Liver (tissue), 8 donors: ENCODE measurements at regions not wholly inside any gene's neighbourhood (a gene's known extent, or its start where the extent isn't known, plus 50 kb on each side); places are given as distances from the start of the nearest gene placed in this dataset.

Experiments used
- DNase-seq: peaks from one replicate; pipeline ENCODE4 v3.0.0-alpha.2; 2017; ENCODE audit warnings: low spot score
- H3K27ac ChIP-seq, 2 donors: one replicate each; pipeline ENCODE4 v1.7.0; 2013; ENCODE audit warnings: inconsistent platforms in 2 of 2, low read length in 2 of 2, control low read depth in 1 of 2, low read depth in 1 of 2, mild to moderate bottlenecking in 1 of 2
- H3K27me3 ChIP-seq, 4 donors: one replicate each; pipeline versions ENCODE4 v1.6.1 to v1.7.0; 2013; ENCODE audit warnings: low read length in 3 of 4, inconsistent platforms in 1 of 4, mild to moderate bottlenecking in 1 of 4, moderate library complexity in 1 of 4; ENCODE audit not compliant: control insufficient read depth in 4 of 4, insufficient read depth in 4 of 4
- H3K36me3 ChIP-seq, 4 donors: one replicate each; pipeline versions ENCODE4 v1.6.1 to v1.7.0; 2013; ENCODE audit warnings: low read length in 3 of 4, mild to moderate bottlenecking in 3 of 4, low read depth in 1 of 4, moderate library complexity in 1 of 4; ENCODE audit not compliant: control insufficient read depth in 4 of 4, insufficient read depth in 3 of 4
- H3K4me1 ChIP-seq, 4 donors: one replicate each; pipeline versions ENCODE4 v1.6.1 to v1.7.0; 2013; ENCODE audit warnings: low read length in 3 of 4, mild to moderate bottlenecking in 3 of 4, moderate library complexity in 1 of 4; ENCODE audit not compliant: control insufficient read depth in 4 of 4, insufficient read depth in 4 of 4
- H3K4me3 ChIP-seq, 3 donors: one replicate each; pipeline versions ENCODE4 v1.6.1 to v1.7.0; 2013; ENCODE audit warnings: low read length in 3 of 3, control low read depth in 1 of 3, low read depth in 1 of 3, mild to moderate bottlenecking in 1 of 3
- H3K9ac ChIP-seq, 2 donors: one replicate each; pipeline ENCODE4 v1.7.0; 2013; ENCODE audit warnings: low read length in 2 of 2, mild to moderate bottlenecking in 2 of 2, moderate library complexity in 2 of 2, control low read depth in 1 of 2, low read depth in 1 of 2
- H3K9me3 ChIP-seq, 4 donors: one replicate each; pipeline versions ENCODE4 v1.6.1 to v1.7.0; 2013; ENCODE audit warnings: low read length in 3 of 4; ENCODE audit not compliant: control insufficient read depth in 4 of 4
- EGR1 ChIP-seq, 2 donors: IDR thresholded peaks; 2 replicates each; pipeline ENCODE4 v1.6.1; 2016 to 2018; ENCODE audit warnings: antibody characterized with exemption in 2 of 2, low read depth in 2 of 2
- FOXA1 ChIP-seq: IDR thresholded peaks from 2 replicates; pipeline ENCODE4 v1.6.1; 2016; ENCODE audit warnings: antibody characterized with exemption
- FOXA2 ChIP-seq: IDR thresholded peaks from 2 replicates; pipeline ENCODE4 v1.6.1; 2016; ENCODE audit warnings: antibody characterized with exemption
- GABPA ChIP-seq, 2 donors: IDR thresholded peaks in 1 of 2; conservative IDR thresholded peaks in 1 of 2; 2 replicates each; pipeline ENCODE4 v1.6.1; 2016; ENCODE audit warnings: antibody characterized with exemption in 2 of 2, mild to moderate bottlenecking in 1 of 2, moderate library complexity in 1 of 2
- HNF4A ChIP-seq, 2 donors: conservative IDR thresholded peaks; 2 replicates each; pipeline ENCODE4 v1.6.1; 2016; ENCODE audit warnings: antibody characterized with exemption in 2 of 2, mild to moderate bottlenecking in 2 of 2
- HNF4G ChIP-seq: IDR thresholded peaks from 2 replicates; pipeline ENCODE4 v1.6.1; 2016; ENCODE audit warnings: antibody characterized with exemption
- JUND ChIP-seq, 2 donors: IDR thresholded peaks; 2 replicates each; pipeline ENCODE4 v1.6.1; 2016; ENCODE audit warnings: antibody characterized with exemption in 2 of 2
- NR2F2 ChIP-seq: IDR thresholded peaks from 2 replicates; pipeline ENCODE4 v1.6.1; 2016; ENCODE audit warnings: antibody characterized with exemption
- RAD21 ChIP-seq, 2 donors: IDR thresholded peaks; 2 replicates each; pipeline ENCODE4 v1.6.1; 2016; ENCODE audit warnings: antibody characterized with exemption in 2 of 2, mild to moderate bottlenecking in 2 of 2
- RXRA ChIP-seq, 2 donors: IDR thresholded peaks; 2 replicates each; pipeline ENCODE4 v1.6.1; 2017 to 2018; ENCODE audit warnings: antibody characterized with exemption in 2 of 2, mild to moderate bottlenecking in 1 of 2
- TAF1 ChIP-seq: conservative IDR thresholded peaks from 2 replicates; pipeline ENCODE4 v1.6.1; 2016; ENCODE audit warnings: antibody characterized with exemption, mild to moderate bottlenecking
- YY1 ChIP-seq: IDR thresholded peaks from 2 replicates; pipeline ENCODE4 v1.6.1; 2016; ENCODE audit warnings: antibody characterized with exemption, mild to moderate bottlenecking
- WGBS: extraction: QIAGEN DNeasy Blood & Tissue Kit; methylation state at CpG from one replicate; pipeline ENCODE4 v1.1.7; 2013; 5-methylcytosine and 5-hydroxymethylcytosine counted together
- TF ChIP-seq, protein P1 (sequence below): IDR thresholded peaks from 2 replicates; pipeline ENCODE4 v1.6.1; 2016; ENCODE audit warnings: antibody characterized with exemption
- TF ChIP-seq, protein P2 (sequence below): IDR thresholded peaks from 2 replicates; pipeline ENCODE4 v1.6.1; 2016; ENCODE audit warnings: antibody characterized with exemption, mild to moderate bottlenecking
- TF ChIP-seq, protein P3 (sequence below): IDR thresholded peaks from 2 replicates; pipeline ENCODE4 v1.6.1; 2016; ENCODE audit warnings: antibody characterized with exemption
- TF ChIP-seq, protein P4 (sequence below): fragments of 150-350 bp; IDR thresholded peaks from 2 replicates; pipeline ENCODE4 v1.5.1; 2017; ENCODE audit warnings: improper control_type of control experiment, low read depth, low read length; ENCODE audit not compliant: missing input control
- TF ChIP-seq, protein P5 (sequence below): IDR thresholded peaks from 2 replicates; pipeline ENCODE4 v1.6.1; 2016; ENCODE audit warnings: antibody characterized with exemption
- donor health status: healthy.
- donor health status: healthy.
- donor health status: healthy.
- donor health status: healthy.
- donor health status: healthy.

DNA sequence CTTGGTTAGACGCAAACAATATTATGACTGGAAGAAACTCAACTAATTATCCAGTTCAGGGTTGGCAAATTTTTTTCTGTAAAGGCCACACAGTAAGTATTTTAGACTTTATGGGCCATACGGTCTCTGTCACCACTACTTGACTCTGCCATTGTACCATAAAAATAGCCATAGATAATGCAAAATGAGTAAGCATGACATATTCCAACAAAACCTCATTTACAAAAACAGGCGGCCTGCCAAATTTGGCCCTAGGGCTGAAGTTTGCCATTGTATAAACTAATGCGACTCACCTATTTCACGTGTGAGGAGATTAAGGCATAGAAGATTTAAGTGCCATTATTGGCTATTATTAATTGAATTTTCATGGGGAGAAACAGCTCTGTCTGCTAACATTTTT lies 116.8 kb upstream of the CNTN6 start:
- H3K9me3 ChIP-seq = peaks cover 0 to 9% (median 4%) of the 10 kb centered on the region in 4 donors
- DNase-seq = no peak
- H3K9ac ChIP-seq = no peak overlapping the region
- H3K27me3 ChIP-seq = no peaks in the 10 kb centered on the region
- TF ChIP-seq, protein P1, sequence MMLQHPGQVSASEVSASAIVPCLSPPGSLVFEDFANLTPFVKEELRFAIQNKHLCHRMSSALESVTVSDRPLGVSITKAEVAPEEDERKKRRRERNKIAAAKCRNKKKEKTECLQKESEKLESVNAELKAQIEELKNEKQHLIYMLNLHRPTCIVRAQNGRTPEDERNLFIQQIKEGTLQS = no peak
- TF ChIP-seq FOXA1 = no peak
- no peak for TF ChIP-seq HNF4A (conservative IDR thresholded peaks at IDR 0.05)
- TF ChIP-seq HNF4G = no peak
- TF ChIP-seq RXRA (IDR thresholded peaks at IDR 0.05) = no peak
- no peak for TF ChIP-seq GABPA (IDR thresholded peaks at IDR 0.05 in 1 of 2, conservative IDR thresholded peaks at IDR 0.05 in 1 of 2)
- no peak for TF ChIP-seq NR2F2
- TF ChIP-seq FOXA2 = no peak
- TF ChIP-seq, protein P2, sequence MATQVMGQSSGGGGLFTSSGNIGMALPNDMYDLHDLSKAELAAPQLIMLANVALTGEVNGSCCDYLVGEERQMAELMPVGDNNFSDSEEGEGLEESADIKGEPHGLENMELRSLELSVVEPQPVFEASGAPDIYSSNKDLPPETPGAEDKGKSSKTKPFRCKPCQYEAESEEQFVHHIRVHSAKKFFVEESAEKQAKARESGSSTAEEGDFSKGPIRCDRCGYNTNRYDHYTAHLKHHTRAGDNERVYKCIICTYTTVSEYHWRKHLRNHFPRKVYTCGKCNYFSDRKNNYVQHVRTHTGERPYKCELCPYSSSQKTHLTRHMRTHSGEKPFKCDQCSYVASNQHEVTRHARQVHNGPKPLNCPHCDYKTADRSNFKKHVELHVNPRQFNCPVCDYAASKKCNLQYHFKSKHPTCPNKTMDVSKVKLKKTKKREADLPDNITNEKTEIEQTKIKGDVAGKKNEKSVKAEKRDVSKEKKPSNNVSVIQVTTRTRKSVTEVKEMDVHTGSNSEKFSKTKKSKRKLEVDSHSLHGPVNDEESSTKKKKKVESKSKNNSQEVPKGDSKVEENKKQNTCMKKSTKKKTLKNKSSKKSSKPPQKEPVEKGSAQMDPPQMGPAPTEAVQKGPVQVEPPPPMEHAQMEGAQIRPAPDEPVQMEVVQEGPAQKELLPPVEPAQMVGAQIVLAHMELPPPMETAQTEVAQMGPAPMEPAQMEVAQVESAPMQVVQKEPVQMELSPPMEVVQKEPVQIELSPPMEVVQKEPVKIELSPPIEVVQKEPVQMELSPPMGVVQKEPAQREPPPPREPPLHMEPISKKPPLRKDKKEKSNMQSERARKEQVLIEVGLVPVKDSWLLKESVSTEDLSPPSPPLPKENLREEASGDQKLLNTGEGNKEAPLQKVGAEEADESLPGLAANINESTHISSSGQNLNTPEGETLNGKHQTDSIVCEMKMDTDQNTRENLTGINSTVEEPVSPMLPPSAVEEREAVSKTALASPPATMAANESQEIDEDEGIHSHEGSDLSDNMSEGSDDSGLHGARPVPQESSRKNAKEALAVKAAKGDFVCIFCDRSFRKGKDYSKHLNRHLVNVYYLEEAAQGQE = no peak
- TF ChIP-seq EGR1 (IDR thresholded peaks at IDR 0.05; ENCODE audit: low read depth in 2 of 2) = no peak
- TF ChIP-seq, protein P3, sequence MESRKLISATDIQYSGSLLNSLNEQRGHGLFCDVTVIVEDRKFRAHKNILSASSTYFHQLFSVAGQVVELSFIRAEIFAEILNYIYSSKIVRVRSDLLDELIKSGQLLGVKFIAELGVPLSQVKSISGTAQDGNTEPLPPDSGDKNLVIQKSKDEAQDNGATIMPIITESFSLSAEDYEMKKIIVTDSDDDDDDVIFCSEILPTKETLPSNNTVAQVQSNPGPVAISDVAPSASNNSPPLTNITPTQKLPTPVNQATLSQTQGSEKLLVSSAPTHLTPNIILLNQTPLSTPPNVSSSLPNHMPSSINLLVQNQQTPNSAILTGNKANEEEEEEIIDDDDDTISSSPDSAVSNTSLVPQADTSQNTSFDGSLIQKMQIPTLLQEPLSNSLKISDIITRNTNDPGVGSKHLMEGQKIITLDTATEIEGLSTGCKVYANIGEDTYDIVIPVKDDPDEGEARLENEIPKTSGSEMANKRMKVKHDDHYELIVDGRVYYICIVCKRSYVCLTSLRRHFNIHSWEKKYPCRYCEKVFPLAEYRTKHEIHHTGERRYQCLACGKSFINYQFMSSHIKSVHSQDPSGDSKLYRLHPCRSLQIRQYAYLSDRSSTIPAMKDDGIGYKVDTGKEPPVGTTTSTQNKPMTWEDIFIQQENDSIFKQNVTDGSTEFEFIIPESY = no peak
- no peak for TF ChIP-seq YY1
- TF ChIP-seq, protein P4, sequence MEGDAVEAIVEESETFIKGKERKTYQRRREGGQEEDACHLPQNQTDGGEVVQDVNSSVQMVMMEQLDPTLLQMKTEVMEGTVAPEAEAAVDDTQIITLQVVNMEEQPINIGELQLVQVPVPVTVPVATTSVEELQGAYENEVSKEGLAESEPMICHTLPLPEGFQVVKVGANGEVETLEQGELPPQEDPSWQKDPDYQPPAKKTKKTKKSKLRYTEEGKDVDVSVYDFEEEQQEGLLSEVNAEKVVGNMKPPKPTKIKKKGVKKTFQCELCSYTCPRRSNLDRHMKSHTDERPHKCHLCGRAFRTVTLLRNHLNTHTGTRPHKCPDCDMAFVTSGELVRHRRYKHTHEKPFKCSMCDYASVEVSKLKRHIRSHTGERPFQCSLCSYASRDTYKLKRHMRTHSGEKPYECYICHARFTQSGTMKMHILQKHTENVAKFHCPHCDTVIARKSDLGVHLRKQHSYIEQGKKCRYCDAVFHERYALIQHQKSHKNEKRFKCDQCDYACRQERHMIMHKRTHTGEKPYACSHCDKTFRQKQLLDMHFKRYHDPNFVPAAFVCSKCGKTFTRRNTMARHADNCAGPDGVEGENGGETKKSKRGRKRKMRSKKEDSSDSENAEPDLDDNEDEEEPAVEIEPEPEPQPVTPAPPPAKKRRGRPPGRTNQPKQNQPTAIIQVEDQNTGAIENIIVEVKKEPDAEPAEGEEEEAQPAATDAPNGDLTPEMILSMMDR = no peak
- no peak for TF ChIP-seq TAF1
- no peak for TF ChIP-seq JUND (IDR thresholded peaks at IDR 0.05)
- no peaks in the 10 kb centered on the region for H3K36me3 ChIP-seq
- WGBS = 79% methylated on average over 5 of the region's 5 CpGs
- H3K27ac ChIP-seq = no peak overlapping the region
- no peak overlapping the region for H3K4me3 ChIP-seq
- H3K4me1 ChIP-seq = no peaks in the 10 kb centered on the region

DNA sequence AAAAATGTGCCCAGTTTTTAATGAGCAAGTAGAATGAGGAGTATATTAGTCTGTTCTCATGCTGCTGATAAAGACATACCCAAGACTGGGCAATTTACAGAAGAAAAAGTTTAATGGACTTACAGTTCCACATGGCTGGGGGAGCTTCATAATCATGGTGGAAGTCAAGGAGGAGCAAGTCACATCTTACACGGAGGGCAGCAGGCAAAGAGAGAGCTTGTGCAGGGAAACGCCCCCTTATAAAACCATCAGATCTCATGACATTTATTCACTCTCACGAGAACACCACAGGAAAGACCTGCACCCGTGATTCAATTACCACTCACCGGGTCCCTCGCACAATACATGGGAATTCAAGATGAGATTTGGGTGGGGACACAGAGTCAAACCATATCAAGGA lies 111.7 kb upstream of the CNTN6 start:
- 79% methylated on average over 6 of the region's 6 CpGs for WGBS
- TF ChIP-seq FOXA2 (no peak), RXRA (IDR thresholded peaks at IDR 0.05) (no peak), NR2F2 (no peak), TAF1 (no peak), RAD21 (IDR thresholded peaks at IDR 0.05) (no peak), FOXA1 (no peak), HNF4A (conservative IDR thresholded peaks at IDR 0.05) (no peak), JUND (IDR thresholded peaks at IDR 0.05) (no peak), EGR1 (IDR thresholded peaks at IDR 0.05; ENCODE audit: low read depth in 2 of 2) (no peak), HNF4G (no peak), GABPA (IDR thresholded peaks at IDR 0.05 in 1 of 2, conservative IDR thresholded peaks at IDR 0.05 in 1 of 2) (no peak)
- TF ChIP-seq, protein P5, sequence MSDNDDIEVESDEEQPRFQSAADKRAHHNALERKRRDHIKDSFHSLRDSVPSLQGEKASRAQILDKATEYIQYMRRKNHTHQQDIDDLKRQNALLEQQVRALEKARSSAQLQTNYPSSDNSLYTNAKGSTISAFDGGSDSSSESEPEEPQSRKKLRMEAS = no peak
- TF ChIP-seq, protein P4 = no peak
- TF ChIP-seq, protein P2 = no peak

More for the DNA sequence above, 111.7 kb upstream of the CNTN6 start:
- no peak overlapping the region for H3K9ac ChIP-seq
- no peaks in the 10 kb centered on the region for H3K4me1 ChIP-seq
- H3K4me3 ChIP-seq = no peak overlapping the region
- H3K27me3 ChIP-seq = no peaks in the 10 kb centered on the region
- no peaks in the 10 kb centered on the region for H3K9me3 ChIP-seq
- no peaks in the 10 kb centered on the region for H3K36me3 ChIP-seq
- no peak for DNase-seq
- no peak overlapping the region for H3K27ac ChIP-seq
